Omental fat pad (tissue), 1 donor: ENCODE measurements at regions not wholly inside any gene's neighbourhood (a gene's known extent, or its start where the extent isn't known, plus 50 kb on each side); places are given as distances from the start of the nearest gene placed in this dataset. TPM values are rescaled to one million over a fixed set of nuclear protein-coding genes. Genes with fewer than 3 reads are reported as not detected.

Experiments
- small RNA-seq: library from RNA; depleted of rRNA; stranded (forward); fragments of <200 nt; gene quantifications from one replicate; pipeline ENCODE3, GENCODE V24; 2016

Small RNA genes lying in the stretch of these regions (small RNA-seq; reads per million reads assigned to genes)
- not detected for gene AC096644.2
